Epidermal melanocyte (primary cell): ENCODE measurements at regions not wholly inside any gene's neighbourhood (a gene's known extent, or its start where the extent isn't known, plus 50 kb on each side); places are given as distances from the start of the nearest gene placed in this dataset.

Experiments
- DNase-seq: peaks from one replicate; pipeline ENCODE4 v3.0.0; 2011; ENCODE audit warnings: low spot score; ENCODE audit not compliant: insufficient read length

DNA sequence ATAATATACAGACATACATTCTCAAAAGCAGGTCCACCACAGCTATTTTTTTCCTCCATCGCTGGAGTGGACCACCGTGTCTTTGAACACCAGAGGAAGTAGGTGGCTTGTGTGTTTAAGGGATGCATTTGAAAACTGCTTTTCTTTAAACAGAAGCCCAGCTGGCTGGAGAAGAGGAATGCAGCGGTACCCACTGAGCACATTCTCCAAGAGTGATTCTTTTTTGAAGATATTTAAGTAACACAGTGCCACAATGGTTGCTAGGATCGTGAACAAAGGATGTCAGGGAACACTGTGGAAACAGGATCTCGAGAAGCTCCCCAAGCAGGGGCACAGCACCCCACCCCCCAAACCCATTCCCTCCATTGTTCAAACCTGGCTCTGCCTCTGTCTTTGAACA lies 286.6 kb upstream of the PWP1 start:
- no peak for DNase-seq

DNA sequence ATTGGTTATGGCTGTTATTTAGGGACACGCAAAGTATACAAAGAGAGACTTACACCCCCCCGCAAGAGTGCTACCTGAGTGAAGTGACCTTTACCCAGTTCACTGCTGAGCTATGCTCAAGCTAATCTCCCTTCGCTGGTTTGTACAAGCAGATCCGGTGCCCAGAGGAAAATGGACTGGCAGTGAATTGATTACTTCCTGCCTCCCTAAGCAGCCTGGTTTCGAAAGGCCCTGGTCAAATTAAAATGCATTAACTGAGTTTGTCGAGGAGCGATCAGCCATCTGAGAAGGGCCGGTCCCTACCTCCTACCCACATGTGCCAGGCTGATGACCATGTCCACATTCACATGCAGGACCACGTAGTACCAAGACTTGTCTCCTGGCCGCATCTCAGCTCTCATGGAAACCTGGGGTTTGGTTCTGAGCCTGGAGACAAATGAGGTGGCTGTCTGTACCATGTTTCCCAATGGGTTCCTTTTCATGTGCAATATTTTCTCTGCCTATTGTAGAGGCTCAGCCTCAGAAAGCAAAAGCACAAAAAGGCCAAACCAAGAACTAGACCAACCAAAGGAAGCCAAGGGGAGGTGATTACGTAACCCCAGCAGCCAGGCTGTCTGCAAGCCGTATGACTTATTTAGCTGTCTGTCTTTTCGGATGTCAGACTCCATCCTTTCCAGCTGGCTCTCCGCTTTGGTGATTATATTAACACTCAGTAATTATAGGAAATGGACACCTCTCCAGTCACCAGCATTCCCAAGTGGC lies 284.7 kb upstream of the PWP1 start:
- no peak for DNase-seq

- DNase-seq, result no peak
Measured at GRCh38 chr12:107402041-107403022, 283.3 kb upstream of the PWP1 start.

DNA sequence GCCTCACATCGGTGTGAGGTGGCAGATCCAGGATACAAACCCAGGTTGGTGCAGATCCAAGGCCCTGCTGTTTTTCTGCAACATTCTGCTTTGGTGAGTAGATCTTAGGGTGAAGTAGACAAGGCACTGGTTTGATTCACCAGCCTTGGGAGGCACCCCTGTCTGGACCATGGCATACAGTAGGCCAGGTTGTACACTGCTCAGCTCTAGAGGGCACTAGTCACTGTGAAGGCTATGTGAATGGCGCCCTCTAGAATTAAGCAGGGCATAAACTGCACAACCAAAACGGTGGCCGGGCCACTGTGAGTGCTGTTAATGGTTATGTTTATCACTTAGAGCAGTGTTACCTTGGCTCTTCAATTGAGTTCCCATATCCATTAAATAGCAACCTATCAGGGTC lies 280.6 kb upstream of the PWP1 start:
- no peak for DNase-seq

GRCh38 chr12:107405436-107405835 lies 280.2 kb upstream of the PWP1 start:
- no peak for DNase-seq

GRCh38 chr12:107406932-107407331 lies 278.7 kb upstream of the PWP1 start:
- no peak for DNase-seq

DNA sequence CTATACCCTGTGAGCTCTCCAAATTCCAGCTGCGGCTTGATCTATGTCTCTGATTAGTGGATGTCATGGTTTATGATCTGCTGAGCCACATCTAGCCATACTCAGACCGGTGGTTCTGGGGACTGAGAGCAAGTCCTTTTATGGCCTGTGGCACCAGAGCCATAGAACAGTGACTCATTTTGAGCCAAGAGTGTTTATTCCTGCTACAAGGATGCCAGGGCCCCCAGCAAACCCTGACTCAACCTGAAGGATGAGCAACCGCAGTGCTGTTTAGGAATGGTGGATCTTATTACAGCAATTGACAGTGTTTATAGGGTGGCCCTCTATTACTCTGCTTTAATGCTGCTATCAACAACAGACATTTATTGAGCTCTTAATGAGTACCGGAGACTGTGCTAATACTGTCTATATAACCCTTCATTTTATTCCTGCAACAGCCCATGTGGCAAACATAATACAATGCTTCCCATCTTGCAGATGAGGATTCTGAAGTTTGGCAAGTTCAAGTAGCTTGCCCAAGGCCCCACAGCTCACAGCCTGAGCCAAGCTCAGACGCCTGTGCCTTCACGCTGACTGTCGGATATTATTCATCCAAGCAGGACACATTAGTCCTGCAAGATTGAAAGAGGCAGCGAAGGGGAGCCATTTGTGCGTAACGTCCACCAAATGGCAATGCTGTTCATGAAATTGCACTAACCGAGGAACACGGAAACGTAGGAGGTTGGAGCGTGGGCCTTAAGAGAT lies 273.6 kb upstream of the PWP1 start:
- no peak for DNase-seq

- DNase-seq, result no peak
Measured at GRCh38 chr12:107415071-107415470, 270.5 kb upstream of the PWP1 start.

GRCh38 chr12:107415834-107416233 lies 269.8 kb upstream of the PWP1 start:
- DNase-seq, result no peak

DNA sequence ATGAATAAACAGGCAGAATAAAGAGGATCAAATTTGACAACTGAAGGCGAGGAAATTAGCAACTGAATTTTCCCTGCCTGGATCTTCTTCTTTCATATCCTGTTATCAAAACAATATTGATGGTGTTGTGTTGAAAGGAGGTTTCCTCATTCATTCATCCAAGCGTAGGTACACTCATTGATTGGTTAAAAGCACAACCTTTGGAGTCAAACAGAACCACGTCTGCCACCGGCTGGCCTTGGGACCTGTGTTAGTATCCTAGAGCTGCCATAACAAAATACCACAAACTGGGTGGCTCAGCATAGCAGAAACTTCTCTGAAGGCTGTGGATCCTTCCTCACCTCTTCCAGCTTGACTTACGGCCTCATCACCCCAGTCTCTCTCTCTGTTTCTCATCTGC lies 268.6 kb upstream of the PWP1 start:
- DNase-seq, result no peak

DNA sequence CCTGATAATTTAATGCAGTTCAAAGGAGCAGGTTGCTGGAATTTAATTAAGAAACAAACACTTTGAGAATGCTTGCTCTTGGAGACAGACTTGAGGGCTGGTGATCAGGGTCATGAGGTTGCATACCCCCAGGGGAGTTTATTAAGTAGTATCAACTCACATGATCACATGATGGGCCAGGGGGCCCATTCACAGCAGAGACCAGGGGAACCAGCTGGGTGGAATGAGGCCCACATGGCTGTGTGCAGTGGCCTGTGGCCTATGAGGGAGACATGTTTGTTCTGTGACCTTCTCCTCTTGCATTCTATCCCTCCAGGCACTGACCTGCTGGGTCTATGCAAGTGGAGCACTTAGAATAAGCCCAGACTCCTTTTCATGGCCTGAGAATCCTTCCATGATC lies 266.6 kb upstream of the PWP1 start:
- no peak for DNase-seq

GRCh38 chr12:107423531-107423930 lies 262.1 kb upstream of the PWP1 start:
- no peak for DNase-seq

- DNase-seq, result no peak
Measured at GRCh38 chr12:107429006-107429705, 256.4 kb upstream of the PWP1 start.

DNA sequence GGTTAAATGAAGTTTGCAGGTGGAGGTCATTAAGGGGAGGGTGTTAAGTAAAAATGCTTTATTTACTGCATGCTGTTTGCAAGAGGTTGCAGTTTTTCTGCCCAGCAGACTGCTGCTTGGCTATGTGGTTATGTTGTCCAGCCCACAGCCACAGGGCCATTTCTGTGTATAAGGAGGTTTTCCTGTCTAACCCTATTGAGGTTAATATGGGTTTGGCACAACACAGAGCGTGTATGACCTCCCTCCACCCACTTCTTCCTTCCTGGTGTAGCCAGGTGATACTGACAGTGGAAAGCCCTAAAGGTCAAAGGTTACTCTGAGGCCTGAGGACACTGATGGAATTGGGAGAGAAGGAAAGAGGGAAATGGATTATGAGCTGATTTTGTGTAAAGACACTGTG lies 253.7 kb upstream of the PWP1 start:
- no peak for DNase-seq

DNA sequence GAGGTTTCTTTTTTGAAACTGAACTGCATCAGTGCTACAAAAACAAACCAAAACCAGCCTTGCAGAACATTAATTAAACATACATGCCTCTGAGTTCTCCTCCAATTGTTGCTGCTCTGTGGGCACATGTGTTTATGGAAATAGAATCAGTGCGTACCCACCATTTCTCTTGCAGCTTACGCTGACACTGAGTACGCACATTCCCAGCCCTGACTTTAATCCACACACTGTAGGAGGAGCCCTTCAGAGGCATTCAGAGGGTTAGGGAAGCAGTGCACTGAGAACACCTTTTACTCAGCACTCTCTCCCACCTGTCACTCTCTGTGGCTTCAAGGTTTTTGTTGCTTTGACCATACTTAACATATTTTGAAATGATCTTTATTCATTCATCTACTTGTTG lies 250.5 kb upstream of the PWP1 start:
- no peak for DNase-seq

DNA sequence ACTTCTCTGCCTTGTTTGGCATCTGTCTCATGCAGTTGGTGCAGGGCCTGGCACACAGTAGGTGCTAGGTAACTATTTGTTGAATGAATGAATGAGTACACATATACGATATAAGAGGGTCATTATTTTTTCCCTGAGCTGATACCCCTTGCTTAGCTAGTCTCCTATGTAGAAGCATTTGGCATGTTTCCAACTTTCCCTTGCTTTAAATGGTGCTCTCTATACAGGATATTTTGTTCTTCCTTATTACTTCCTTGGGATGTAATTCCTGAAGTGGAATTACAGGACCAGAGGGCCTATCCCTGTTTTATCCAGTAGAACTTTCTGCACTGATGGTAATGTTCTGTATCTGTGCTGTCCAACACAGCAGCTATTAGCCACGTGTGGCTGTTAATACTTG lies 250.1 kb upstream of the PWP1 start:
- DNase-seq, result no peak

DNA sequence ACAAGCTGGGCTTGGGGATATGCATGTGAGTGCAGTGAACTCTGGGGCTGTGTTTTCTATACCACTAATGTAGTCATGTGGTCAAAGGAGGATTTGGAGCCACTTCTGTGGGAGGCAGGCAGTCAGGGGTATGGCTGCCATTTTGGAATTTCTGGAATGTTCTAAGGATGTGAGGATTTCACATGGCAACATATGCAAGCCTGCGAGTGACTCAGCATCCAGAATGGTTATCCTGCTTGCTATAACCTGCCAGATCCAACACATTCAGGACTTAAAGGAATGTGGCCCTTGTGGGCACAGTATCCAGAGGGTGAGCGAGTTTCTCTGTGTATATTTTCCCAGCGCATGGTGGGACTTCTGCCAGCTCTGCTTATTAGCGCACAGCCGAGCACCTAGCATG lies 249.2 kb upstream of the PWP1 start:
- no peak for DNase-seq

- DNase-seq, result no peak
Measured at GRCh38 chr12:107436836-107437235, 248.8 kb upstream of the PWP1 start.

DNA sequence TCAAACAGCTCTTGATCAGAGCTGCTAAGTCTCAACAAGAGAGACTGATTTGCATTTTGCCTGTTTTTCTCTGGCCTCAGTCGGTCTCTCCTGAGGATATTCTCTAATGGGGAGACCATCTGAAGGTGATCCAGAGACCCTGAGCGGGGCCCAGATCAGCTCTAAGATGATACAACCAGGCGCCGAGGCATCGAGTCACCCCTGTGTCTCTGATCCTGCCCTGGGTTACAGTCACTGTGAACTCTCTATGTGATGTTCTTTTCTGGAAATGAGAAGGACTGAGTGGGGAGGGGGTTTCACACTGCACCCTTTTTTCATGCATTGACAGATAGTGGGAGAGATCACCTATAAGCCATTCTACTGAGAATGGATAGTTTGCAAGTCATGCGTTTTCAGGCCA lies 247.6 kb upstream of the PWP1 start:
- DNase-seq, result no peak

GRCh38 chr12:107439026-107439738 lies 246.4 kb upstream of the PWP1 start:
- no peak for DNase-seq

DNA sequence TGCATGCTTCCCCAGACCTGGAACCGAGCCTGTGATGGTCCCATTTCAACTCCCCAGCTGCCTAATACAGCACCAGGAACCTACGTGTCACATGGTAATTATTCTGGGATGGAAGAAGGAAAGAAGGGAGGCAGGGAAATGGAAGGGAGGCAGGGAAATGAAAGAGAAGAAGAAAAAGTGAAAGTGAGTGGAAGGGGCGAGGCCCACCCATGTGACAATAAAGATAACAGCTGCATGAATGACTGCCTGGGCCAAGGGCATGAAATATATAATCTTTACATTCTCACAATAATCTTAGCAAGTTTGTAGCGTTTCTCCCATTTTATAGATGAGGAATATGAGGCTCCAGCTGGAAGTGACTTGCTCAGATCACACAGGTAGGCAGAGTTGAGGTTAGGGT lies 245.0 kb upstream of the PWP1 start:
- DNase-seq, result no peak
